Activated T-helper 2 cell treated with anti-CD3 and anti-CD28 coated beads, Interferon-gamma antibody, Interleukin-2, Interleukin-4, amounts not matched to agents 10 μg/mL and 5 μg/mL and 100 μg/mL, durations not matched to agents 14 hours and 24 hours and 36 hours (primary cell): ENCODE measurements at regions not wholly inside any gene's neighbourhood (a gene's known extent, or its start where the extent isn't known, plus 50 kb on each side); places are given as distances from the start of the nearest gene placed in this dataset.

Experiments
- DNase-seq: peaks from one replicate; pipeline ENCODE4 v3.0.0; 2021; ENCODE audit warnings: low spot score
- H3K27ac Mint-ChIP-seq: one replicate; pipeline ENCODE4 v1.8.0; 2021; ENCODE audit warnings: mixed read lengths
- H3K27me3 Mint-ChIP-seq: one replicate; pipeline ENCODE4 v1.8.0; 2021; ENCODE audit warnings: low read depth, mixed read lengths
- H3K36me3 Mint-ChIP-seq: one replicate; pipeline ENCODE4 v1.8.0; 2021; ENCODE audit warnings: low read depth, mixed read lengths
- H3K4me1 Mint-ChIP-seq: one replicate; pipeline ENCODE4 v1.8.0; 2021; ENCODE audit warnings: low read depth, mixed read lengths
- H3K4me3 Mint-ChIP-seq: one replicate; pipeline ENCODE4 v1.8.0; 2021; ENCODE audit warnings: low read depth, mild to moderate bottlenecking, moderate library complexity, mixed read lengths
- H3K9me3 Mint-ChIP-seq: one replicate; pipeline ENCODE4 v1.8.0; 2021; ENCODE audit warnings: mixed read lengths
- intact Hi-C: fragments of 100-400 bp; cut with micrococcal nuclease; formaldehyde crosslinking; loops from one replicate; pipeline ENCODE4 v1.15.1; 2023

- H3K4me1 Mint-ChIP-seq: peaks cover 19% of the 10 kb centered on the region
Observed at GRCh38 chr5:68443091-68443490, 227.5 kb downstream of the PIK3R1 start.

GRCh38 chr5:68444048-68444447 lies 228.5 kb downstream of the PIK3R1 start:
- H3K36me3 Mint-ChIP-seq: no peaks in the 10 kb centered on the region
- H3K9me3 Mint-ChIP-seq: no peaks in the 10 kb centered on the region
- DNase-seq: no peak
- no peak overlapping the region for H3K4me3 Mint-ChIP-seq
- H3K4me1 Mint-ChIP-seq: peaks cover 19% of the 10 kb centered on the region
- no peak overlapping the region for H3K27ac Mint-ChIP-seq
- intact Hi-C loops: no loop called here
- peaks cover 26% of the 10 kb centered on the region for H3K27me3 Mint-ChIP-seq

More at GRCh38 chr5:68443091-68443490, 227.5 kb downstream of the PIK3R1 start:
- intact Hi-C loops: no loop called here
- no peak for DNase-seq
- no peaks in the 10 kb centered on the region for H3K9me3 Mint-ChIP-seq
- no peaks in the 10 kb centered on the region for H3K36me3 Mint-ChIP-seq
- H3K27me3 Mint-ChIP-seq: peaks cover 29% of the 10 kb centered on the region
- no peak overlapping the region for H3K27ac Mint-ChIP-seq
- no peak overlapping the region for H3K4me3 Mint-ChIP-seq

- Mint-ChIP-seq H3K9me3 (no peaks in the 10 kb centered on the region), H3K27ac (no peak overlapping the region), H3K4me1 (peaks cover 19% of the 10 kb centered on the region), H3K36me3 (no peaks in the 10 kb centered on the region), H3K27me3 (peaks cover 25% of the 10 kb centered on the region), H3K4me3 (no peak overlapping the region)
- intact Hi-C loops: no loop called here
- DNase-seq: no peak
Observed at GRCh38 chr5:68444833-68445232, 229.3 kb downstream of the PIK3R1 start.

- Mint-ChIP-seq H3K27me3 (peaks cover 22% of the 10 kb centered on the region), H3K4me3 (no peak overlapping the region), H3K27ac (no peak overlapping the region), H3K9me3 (no peaks in the 10 kb centered on the region), H3K36me3 (no peaks in the 10 kb centered on the region), H3K4me1 (peaks cover 19% of the 10 kb centered on the region)
- DNase-seq: no peak
- intact Hi-C loops: no loop called here
Observed at GRCh38 chr5:68445257-68446069, 229.9 kb downstream of the PIK3R1 start.

DNA sequence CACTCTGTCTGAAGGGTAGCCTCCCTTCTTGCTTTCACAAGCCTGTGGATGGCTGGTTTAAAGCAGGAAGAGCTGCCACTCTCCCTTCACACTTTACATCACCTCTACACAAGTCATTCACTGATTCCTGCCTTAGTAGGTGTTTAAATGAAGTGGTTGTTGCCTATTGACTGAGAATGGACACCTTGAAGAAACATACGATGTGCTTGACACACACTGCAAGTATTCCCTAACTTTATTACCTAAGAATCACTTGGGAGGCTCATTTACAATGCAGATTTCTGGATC lies 230.5 kb downstream of the PIK3R1 start:
- H3K4me1 Mint-ChIP-seq: peaks cover 15% of the 10 kb centered on the region
- DNase-seq: no peak
- no peak overlapping the region for H3K4me3 Mint-ChIP-seq
- H3K27me3 Mint-ChIP-seq: peaks cover 22% of the 10 kb centered on the region
- no peak overlapping the region for H3K27ac Mint-ChIP-seq
- H3K9me3 Mint-ChIP-seq: no peaks in the 10 kb centered on the region
- intact Hi-C loops: no loop called here
- H3K36me3 Mint-ChIP-seq: no peaks in the 10 kb centered on the region

DNA sequence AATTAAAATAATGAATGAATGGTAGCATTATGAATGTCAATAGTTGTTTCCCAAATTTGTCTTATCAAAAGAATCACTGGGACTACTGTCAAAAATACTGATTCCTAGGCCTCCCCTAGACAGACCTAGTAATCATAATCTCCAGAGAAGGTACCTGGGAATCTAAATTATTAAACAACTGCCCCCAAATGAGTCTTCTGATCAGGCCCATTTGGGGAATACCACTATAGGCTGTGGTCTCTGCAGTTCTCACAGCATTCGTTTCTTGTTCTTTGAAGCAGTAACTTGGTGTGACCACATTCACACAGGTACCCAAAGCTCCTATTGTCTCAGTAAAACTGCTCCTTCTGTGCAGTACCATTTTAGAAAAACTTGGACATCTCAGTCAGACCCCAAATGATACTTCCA lies 230.9 kb downstream of the PIK3R1 start:
- Mint-ChIP-seq H3K27me3 (peaks cover 22% of the 10 kb centered on the region), H3K27ac (no peak overlapping the region), H3K9me3 (no peaks in the 10 kb centered on the region), H3K36me3 (no peaks in the 10 kb centered on the region), H3K4me3 (no peak overlapping the region), H3K4me1 (peaks cover 10% of the 10 kb centered on the region)
- intact Hi-C loops: no loop called here
- DNase-seq: no peak

GRCh38 chr5:68447136-68447929 lies 231.8 kb downstream of the PIK3R1 start:
- Mint-ChIP-seq H3K4me3 (no peak overlapping the region), H3K27me3 (peaks cover 23% of the 10 kb centered on the region), H3K9me3 (no peaks in the 10 kb centered on the region), H3K4me1 (peaks cover 5% of the 10 kb centered on the region), H3K27ac (no peak overlapping the region), H3K36me3 (no peaks in the 10 kb centered on the region)
- no peak for DNase-seq
- intact Hi-C loops: no loop called here

DNA sequence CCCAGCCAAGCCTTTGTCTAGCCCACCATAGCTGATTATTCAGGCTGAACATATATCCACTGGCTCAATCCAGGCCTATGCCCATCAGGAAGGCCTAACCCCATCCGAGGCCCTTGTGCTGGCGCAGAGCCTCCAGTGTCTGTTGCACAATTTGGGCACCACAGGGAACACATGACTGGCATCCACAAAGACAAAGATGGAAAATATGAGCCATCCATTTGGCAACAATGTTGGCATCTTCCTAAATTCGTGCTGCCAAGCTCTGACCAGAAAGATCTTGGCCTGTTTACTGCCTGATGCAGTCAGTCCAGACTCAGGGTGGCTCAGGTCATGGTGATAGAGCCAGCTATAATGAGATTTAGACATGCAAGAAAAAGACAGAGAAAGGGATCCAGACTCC lies 233.8 kb downstream of the PIK3R1 start:
- Mint-ChIP-seq H3K36me3 (no peaks in the 10 kb centered on the region), H3K27me3 (peaks cover 36% of the 10 kb centered on the region), H3K27ac (no peak overlapping the region), H3K9me3 (no peaks in the 10 kb centered on the region), H3K4me1 (no peaks in the 10 kb centered on the region), H3K4me3 (no peak overlapping the region)
- no peak for DNase-seq
- intact Hi-C loops: no loop called here

GRCh38 chr5:68450245-68450852 lies 234.8 kb downstream of the PIK3R1 start:
- Mint-ChIP-seq H3K27ac (no peak overlapping the region), H3K4me1 (peaks cover 2% of the 10 kb centered on the region), H3K4me3 (no peak overlapping the region), H3K9me3 (no peaks in the 10 kb centered on the region), H3K27me3 (peaks cover 40% of the 10 kb centered on the region), H3K36me3 (no peaks in the 10 kb centered on the region)
- DNase-seq: no peak
- intact Hi-C loops: no loop called here

GRCh38 chr5:68452286-68452685 lies 236.7 kb downstream of the PIK3R1 start:
- DNase-seq: no peak
- H3K4me1 Mint-ChIP-seq: peaks cover 2% of the 10 kb centered on the region
- intact Hi-C loops: no loop called here
- no peak overlapping the region for H3K27ac Mint-ChIP-seq
- H3K9me3 Mint-ChIP-seq: no peaks in the 10 kb centered on the region
- peaks cover 34% of the 10 kb centered on the region for H3K27me3 Mint-ChIP-seq
- H3K36me3 Mint-ChIP-seq: no peaks in the 10 kb centered on the region
- no peak overlapping the region for H3K4me3 Mint-ChIP-seq

GRCh38 chr5:68454172-68454571 lies 238.6 kb downstream of the PIK3R1 start:
- peaks cover 17% of the 10 kb centered on the region for H3K4me1 Mint-ChIP-seq
- no peaks in the 10 kb centered on the region for H3K9me3 Mint-ChIP-seq
- peaks cover 28% of the 10 kb centered on the region for H3K27me3 Mint-ChIP-seq
- H3K4me3 Mint-ChIP-seq: no peak overlapping the region
- DNase-seq: no peak
- no peaks in the 10 kb centered on the region for H3K36me3 Mint-ChIP-seq
- no peak overlapping the region for H3K27ac Mint-ChIP-seq
- intact Hi-C loops: no loop called here

DNA sequence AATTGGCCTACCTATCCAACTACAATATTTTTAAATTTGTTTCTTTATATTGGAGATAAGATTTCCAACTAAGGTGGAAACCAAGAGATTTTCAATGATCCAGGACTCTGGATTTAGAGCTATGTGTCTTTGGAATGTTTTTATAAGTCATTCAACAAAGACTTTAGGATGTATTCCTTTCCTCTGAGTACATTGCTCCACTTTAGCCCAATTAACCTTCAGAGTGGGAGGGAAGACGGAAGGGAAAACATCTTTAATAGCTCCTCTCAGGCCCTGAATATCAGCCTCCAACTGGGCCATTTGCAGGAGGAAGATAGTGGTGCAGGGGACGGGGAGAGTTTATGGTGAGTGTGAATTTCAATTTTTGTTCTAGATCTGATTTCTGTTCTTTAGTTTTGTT lies 239.2 kb downstream of the PIK3R1 start:
- Mint-ChIP-seq H3K9me3 (no peaks in the 10 kb centered on the region), H3K4me1 (peaks cover 21% of the 10 kb centered on the region), H3K27ac (no peak overlapping the region), H3K27me3 (peaks cover 25% of the 10 kb centered on the region), H3K4me3 (no peak overlapping the region), H3K36me3 (no peaks in the 10 kb centered on the region)
- intact Hi-C loops: no loop called here
- DNase-seq: no peak

- Mint-ChIP-seq H3K9me3 (no peaks in the 10 kb centered on the region), H3K27me3 (peaks cover 25% of the 10 kb centered on the region), H3K36me3 (no peaks in the 10 kb centered on the region), H3K4me1 (peaks cover 24% of the 10 kb centered on the region), H3K4me3 (no peak overlapping the region), H3K27ac (no peak overlapping the region)
- intact Hi-C loops: no loop called here
- DNase-seq: no peak
Observed at GRCh38 chr5:68455216-68455615, 239.7 kb downstream of the PIK3R1 start.
